ENCODE measurements at regions not wholly inside any gene's neighbourhood (a gene's known extent, or its start where the extent isn't known, plus 50 kb on each side); places are given as distances from the start of the nearest gene placed in this dataset.
"Not testable (repeated sequence)": the region's sequence is repeated elsewhere in the genome, so short reads cannot be mapped to it uniquely, and the experiment has no call there.

DNA sequence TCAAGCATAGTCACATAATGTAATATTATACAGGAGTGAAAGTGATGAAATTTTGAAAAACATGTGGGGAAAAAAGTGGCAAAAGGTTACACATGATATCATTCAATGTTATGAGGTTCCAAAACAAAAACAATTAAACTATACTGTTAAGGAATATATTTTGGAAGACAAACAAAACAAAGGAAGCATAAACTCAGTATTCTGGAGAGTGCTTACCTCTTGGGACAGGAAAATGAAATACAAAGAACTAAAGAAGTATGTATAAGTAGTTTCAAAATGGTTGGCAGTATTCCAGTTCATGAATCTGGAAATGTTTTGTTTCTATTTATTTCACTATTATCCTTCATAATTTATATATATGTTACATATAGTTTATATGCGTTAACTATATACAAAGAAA lies 213.5 kb downstream of the MOXD1 start:
- DNase-seq = no peak
- Histone ChIP-seq H3K27me3 (ENCODE audit: control insufficient read depth, insufficient read depth, low read length) (no peaks in the 10 kb centered on the region), H3K36me3 (replicated peaks; ENCODE audit: control insufficient read depth, insufficient read depth, low read length) (no peaks in the 10 kb centered on the region), H3K4me3 (ENCODE audit: insufficient read depth, low read depth, low read length) (no peak overlapping the region)

DNA sequence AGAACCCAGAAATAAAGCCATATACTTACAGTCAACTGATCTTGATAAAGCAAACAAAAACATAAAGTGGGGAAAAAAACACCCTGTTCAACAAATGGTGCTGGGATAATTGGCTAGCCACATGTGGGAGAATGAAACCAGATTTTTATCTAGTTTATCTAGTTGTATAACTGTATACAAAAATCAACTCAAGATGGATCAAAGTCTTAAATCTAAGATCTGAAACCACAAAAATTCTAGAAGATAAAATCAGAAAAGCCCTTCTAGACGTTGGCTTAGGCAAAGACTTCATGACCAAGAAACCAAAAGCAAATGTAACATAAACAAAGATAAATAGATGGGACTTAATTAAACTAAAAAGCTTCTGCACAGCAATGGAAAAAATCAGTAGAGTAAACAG lies 216.3 kb downstream of the MOXD1 start:
- not testable (repeated sequence) for H3K27me3 ChIP-seq (ENCODE audit: control insufficient read depth, insufficient read depth, low read length); H3K36me3 ChIP-seq (replicated peaks; ENCODE audit: control insufficient read depth, insufficient read depth, low read length); DNase-seq; H3K4me3 ChIP-seq (ENCODE audit: insufficient read depth, low read depth, low read length)

DNA sequence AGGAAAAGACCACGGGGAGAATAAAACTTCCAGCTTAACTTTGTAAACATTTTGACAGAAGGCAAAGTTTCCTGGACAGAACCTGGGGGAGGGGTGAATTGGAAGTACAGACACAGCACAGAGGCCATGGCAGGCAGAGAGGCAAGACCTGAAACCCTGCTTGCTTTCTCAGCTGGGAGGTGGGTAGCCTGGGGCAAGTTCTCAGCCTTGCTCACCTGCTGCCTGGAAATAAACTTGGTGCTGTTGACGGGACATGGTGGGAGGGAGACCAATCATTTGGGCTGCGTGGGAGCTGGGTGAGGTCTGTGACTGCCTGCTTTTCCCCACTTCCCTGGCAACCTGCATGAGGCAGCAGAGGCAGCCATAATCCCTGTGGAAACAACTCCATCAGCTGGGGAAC lies 221.3 kb downstream of the MOXD1 start:
- no peaks in the 10 kb centered on the region for H3K27me3 ChIP-seq (ENCODE audit: control insufficient read depth, insufficient read depth, low read length)
- H3K4me3 ChIP-seq (ENCODE audit: insufficient read depth, low read depth, low read length) = no peak overlapping the region
- no peaks in the 10 kb centered on the region for H3K36me3 ChIP-seq (replicated peaks; ENCODE audit: control insufficient read depth, insufficient read depth, low read length)
- DNase-seq = no peak

DNA sequence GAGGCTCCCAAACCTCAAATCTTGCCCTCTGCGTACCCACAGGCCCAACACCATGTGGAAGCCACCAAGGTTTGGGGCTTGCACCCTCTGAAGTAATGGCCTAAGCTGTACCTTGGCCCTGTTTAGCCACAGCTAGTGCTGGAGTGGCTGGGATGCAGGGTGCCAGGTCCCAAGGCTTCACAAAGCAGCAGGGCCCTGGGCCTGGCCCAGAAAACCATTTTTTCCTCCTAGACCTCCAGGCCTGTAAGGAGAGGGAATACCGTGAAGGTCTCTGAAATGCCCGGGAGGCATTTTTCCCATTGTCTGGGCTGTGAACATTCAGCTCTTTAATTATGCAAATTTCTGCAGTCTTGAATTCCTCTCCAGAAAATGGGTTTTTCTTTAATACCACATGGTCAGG lies 223.7 kb upstream of the CCN2 start:
- Histone ChIP-seq H3K36me3 (replicated peaks; ENCODE audit: control insufficient read depth, insufficient read depth, low read length) (no peaks in the 10 kb centered on the region), H3K27me3 (ENCODE audit: control insufficient read depth, insufficient read depth, low read length) (no peaks in the 10 kb centered on the region), H3K4me3 (ENCODE audit: insufficient read depth, low read depth, low read length) (no peak overlapping the region)
- no peak for DNase-seq

DNA sequence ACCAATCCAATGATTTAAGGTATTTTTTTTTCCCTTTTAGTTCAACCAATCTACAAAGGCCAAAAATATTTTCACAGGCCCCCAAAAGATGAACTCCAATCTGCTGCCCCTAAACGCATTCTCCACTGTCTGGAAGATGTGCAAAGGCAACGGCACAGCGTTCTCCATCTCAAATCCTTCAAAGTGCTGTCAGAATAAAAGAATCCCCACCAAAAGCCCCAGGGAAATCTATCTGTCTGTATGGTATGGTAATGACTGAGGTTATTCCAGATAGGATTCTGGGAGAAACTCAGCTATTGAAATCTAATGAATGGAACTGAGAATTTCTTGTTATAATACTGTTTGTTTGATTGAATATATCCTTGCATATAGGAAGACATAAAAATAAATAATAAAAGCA lies 217.8 kb upstream of the CCN2 start:
- no peaks in the 10 kb centered on the region for H3K27me3 ChIP-seq (ENCODE audit: control insufficient read depth, insufficient read depth, low read length)
- no peaks in the 10 kb centered on the region for H3K36me3 ChIP-seq (replicated peaks; ENCODE audit: control insufficient read depth, insufficient read depth, low read length)
- no peak for DNase-seq
- no peak overlapping the region for H3K4me3 ChIP-seq (ENCODE audit: insufficient read depth, low read depth, low read length)

DNA sequence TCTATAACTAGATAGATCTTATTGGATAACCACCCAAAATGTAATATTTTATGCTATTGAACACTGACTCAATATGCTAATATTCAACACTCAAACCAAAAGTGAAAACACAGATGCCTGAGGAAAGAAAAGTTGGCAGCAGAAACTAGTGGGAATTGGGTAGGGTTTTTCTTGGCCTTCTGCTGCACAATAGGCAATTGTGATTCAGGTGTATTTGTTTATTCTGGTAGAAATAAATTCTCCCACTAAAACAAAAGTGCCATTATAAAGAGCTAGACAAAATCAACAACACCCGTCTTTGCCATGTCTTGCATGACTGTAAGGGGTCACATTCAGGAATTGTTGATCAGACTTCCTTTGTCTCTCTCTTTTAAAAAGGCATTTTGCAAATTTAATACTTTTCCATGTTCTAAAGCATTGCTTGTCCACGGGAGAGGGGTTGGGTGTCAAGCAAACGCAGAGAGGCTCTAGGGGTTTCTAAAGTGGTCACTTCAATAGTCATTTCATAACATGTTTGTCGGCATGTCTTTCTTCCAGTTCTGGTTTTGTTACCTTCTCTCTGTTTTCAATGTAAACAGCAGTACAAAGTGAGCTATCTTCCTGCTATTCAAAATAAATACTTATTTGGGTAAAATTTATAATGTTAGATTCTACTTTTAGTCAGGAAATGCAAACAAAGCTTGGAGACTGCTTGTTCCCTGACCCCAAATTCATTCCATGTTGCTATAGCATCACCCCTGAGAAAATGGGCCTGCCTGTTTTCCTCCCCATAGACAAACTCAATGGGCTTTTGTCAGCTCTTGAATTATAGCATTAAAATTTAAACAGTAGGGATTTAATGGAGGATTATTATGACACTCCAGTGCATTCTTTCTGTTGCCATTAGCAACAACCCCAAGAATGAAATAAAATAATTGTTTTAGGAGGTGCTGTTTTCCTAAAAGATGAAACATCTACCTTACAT lies 217.0 kb upstream of the CCN2 start:
- H3K27me3 ChIP-seq (ENCODE audit: control insufficient read depth, insufficient read depth, low read length) = no peaks in the 10 kb centered on the region
- no peak overlapping the region for H3K4me3 ChIP-seq (ENCODE audit: insufficient read depth, low read depth, low read length)
- no peak for DNase-seq
- no peaks in the 10 kb centered on the region for H3K36me3 ChIP-seq (replicated peaks; ENCODE audit: control insufficient read depth, insufficient read depth, low read length)

DNA sequence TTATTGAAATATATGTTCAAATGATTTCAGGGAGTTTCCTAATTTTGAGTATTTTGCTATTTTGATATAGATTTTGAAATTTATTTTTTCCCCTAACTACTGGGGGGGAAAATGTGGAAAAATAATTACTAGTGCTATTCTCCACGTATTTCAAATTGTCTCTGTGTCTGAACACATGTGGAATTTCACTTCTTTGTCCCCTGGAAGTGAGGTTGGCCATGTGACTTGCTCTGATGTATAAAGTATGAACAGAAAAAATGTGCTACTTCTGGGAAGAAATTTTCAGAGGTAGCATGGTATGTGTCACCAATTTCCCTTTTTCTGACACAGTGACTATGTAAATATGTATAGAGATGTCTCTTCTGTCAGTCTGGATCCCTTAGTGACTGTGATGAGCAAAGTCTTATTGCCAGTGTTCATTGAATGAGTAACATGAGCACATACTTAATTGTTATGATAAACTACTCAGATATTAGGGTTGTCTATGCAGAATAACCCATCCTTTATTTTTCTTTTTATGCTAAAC lies 215.4 kb upstream of the CCN2 start:
- no peak for DNase-seq
- H3K36me3 ChIP-seq (replicated peaks; ENCODE audit: control insufficient read depth, insufficient read depth, low read length) = no peaks in the 10 kb centered on the region
- H3K4me3 ChIP-seq (ENCODE audit: insufficient read depth, low read depth, low read length) = no peak overlapping the region
- no peaks in the 10 kb centered on the region for H3K27me3 ChIP-seq (ENCODE audit: control insufficient read depth, insufficient read depth, low read length)

DNA sequence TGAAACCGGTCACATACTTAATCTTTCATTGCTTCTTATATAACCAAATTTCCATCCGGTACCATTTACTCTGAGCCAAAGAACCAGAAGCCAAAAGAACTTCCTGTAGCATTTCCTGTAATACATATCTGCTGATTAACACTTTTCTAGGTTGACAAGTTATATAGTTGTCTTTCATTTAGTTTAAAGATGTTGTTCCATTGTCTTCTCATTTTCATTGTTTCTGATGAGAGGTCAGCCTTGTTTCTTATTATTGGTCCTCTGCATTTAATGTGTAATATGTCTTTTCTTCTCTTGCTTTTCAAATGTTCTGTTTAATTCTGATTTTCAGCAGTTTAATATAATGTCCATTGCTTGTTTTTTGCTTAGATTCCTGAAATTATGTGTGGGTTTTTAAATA lies 214.5 kb upstream of the CCN2 start:
- no peaks in the 10 kb centered on the region for H3K27me3 ChIP-seq (ENCODE audit: control insufficient read depth, insufficient read depth, low read length)
- H3K4me3 ChIP-seq (ENCODE audit: insufficient read depth, low read depth, low read length) = no peak overlapping the region
- H3K36me3 ChIP-seq (replicated peaks; ENCODE audit: control insufficient read depth, insufficient read depth, low read length) = no peaks in the 10 kb centered on the region
- no peak for DNase-seq

DNA sequence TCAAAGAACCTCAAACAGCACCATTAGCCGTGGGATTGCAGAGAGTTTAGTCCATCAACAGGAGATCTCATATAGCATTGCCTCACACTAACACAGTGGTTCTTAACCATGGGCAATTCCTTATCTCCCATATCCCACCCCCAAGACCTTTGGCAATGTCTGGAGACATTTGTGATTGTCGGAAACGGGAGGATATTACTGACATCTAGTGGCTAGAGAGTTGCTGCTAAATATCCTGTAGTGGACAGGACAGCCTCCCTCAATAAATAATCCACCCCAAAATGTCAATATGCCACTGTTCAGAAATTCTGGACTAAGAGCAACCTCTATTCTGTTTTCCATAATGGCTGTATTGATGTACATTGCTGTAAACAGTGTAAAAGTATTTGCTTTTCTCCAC lies 210.1 kb upstream of the CCN2 start:
- Histone ChIP-seq H3K36me3 (replicated peaks; ENCODE audit: control insufficient read depth, insufficient read depth, low read length) (no peaks in the 10 kb centered on the region), H3K27me3 (ENCODE audit: control insufficient read depth, insufficient read depth, low read length) (no peaks in the 10 kb centered on the region), H3K4me3 (ENCODE audit: insufficient read depth, low read depth, low read length) (no peak overlapping the region)
- peak; percentile 18 for DNase-seq

DNA sequence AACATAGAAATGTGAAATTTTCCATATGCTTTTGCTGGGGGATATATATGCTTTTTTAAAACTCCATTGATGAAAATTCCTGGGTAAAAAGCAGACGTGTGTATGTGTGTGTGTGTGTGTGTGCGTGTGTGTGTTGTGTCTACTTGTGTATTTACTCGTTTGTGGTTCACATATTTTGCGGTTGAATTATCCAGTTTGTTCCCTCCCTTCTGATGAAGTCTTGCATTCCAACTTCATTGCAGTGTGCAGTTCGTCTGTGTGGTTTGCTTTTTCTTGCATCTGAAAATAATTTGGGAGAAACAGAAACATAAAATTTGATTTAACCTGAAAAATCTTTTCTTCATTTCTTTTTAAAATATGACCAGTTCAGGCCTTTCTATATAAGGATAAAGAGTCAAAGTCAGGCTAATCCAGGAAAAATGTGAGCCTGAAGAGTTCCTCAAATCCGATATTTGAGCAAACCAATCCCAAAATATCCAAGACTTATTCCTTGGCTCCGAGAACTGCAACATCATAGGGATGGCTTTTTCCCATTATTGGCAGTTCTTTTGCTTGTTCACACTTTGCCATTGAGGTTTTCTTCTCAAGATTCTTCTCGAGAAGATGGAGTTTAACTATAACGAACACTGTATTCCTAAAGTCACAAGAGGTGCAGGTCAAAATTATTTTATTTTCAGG lies 202.2 kb upstream of the CCN2 start:
- no peaks in the 10 kb centered on the region for H3K27me3 ChIP-seq (ENCODE audit: control insufficient read depth, insufficient read depth, low read length)
- DNase-seq = no peak
- H3K4me3 ChIP-seq (ENCODE audit: insufficient read depth, low read depth, low read length) = no peak overlapping the region
- no peaks in the 10 kb centered on the region for H3K36me3 ChIP-seq (replicated peaks; ENCODE audit: control insufficient read depth, insufficient read depth, low read length)

DNA sequence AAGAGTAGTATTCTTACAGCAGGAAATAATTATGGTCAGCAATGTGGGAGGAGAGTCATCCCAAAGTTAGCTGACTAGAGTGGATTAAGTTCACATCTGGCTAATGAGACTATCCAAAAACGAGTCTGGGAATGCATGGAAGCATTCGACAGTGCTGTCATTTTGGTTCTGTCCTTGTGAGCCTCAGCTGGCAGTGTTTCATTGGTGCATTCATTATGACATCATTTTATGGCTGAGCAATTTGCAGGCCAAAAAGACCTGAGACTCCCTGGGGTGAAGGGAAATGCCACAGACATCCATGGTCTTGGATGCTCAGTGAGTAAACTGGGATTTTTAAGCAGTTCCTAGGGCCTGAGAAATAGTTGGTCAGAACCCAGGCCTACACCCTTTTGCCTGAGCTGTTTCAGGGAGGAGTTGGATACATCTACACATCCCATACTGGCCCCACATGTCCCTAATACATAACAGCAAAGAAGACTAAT lies 196.4 kb upstream of the CCN2 start:
- DNase-seq = no peak
- Histone ChIP-seq H3K4me3 (ENCODE audit: insufficient read depth, low read depth, low read length) (no peak overlapping the region), H3K36me3 (replicated peaks; ENCODE audit: control insufficient read depth, insufficient read depth, low read length) (no peaks in the 10 kb centered on the region), H3K27me3 (ENCODE audit: control insufficient read depth, insufficient read depth, low read length) (no peaks in the 10 kb centered on the region)

DNA sequence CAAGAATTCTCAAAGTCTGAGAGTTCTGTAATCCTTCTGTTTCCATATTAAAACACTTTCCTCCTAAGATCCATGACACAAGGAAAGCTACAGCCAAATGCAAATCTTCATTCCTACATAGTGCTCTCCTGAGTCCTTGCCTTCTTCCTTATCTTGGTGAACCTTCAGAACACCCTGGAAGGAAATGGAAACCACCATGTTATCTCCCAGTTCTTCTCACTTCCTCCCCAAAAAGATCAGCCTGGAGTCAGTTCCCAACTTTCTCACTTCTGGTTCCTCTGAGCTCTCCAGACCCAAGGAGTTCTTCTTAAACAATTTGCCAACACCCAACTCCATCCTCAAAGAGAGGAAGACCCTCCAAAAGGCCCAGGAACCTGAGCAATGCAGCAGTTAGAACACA lies 193.3 kb upstream of the CCN2 start:
- Histone ChIP-seq H3K27me3 (ENCODE audit: control insufficient read depth, insufficient read depth, low read length) (no peaks in the 10 kb centered on the region), H3K36me3 (replicated peaks; ENCODE audit: control insufficient read depth, insufficient read depth, low read length) (no peaks in the 10 kb centered on the region), H3K4me3 (ENCODE audit: insufficient read depth, low read depth, low read length) (no peak overlapping the region)
- no peak for DNase-seq

DNA sequence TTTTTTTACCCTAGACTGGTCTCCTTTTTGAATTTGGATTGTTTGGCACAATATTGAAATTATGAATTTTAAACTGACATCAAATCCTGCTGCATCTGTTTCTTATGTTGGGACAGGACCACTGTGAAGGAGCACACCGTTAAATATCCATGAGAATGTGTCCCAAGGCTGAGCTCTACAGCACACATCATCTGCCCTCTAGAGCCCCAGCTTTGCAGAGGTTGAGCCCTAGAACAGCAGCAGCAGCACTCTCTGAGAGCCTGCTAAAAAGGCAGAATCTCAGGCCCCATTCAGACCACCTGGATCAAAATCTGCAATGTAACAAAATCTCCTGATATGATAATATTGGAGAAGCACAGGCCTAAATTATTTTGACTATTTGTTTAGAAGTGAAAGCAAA lies 192.1 kb upstream of the CCN2 start:
- Histone ChIP-seq H3K27me3 (ENCODE audit: control insufficient read depth, insufficient read depth, low read length) (no peaks in the 10 kb centered on the region), H3K36me3 (replicated peaks; ENCODE audit: control insufficient read depth, insufficient read depth, low read length) (no peaks in the 10 kb centered on the region), H3K4me3 (ENCODE audit: insufficient read depth, low read depth, low read length) (no peak overlapping the region)
- no peak for DNase-seq

DNA sequence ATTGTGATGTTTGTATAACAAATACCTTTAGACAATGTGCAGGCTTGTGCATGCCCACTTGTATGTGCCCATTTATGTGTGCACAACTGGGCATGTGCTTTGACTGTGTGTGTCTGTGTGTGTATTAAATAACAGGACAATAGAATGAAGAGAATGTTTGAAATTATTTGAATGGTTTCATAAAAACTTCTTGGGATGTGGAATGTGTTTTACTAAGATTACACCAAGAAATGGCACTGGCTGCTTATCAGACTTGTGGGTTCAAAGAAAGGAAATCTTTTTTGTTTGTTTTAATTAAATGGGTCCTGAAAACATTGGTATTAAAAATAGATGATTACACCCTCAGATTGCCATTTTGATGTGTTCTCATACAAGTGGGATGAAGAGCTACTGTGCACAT lies 191.6 kb upstream of the CCN2 start:
- Histone ChIP-seq H3K27me3 (ENCODE audit: control insufficient read depth, insufficient read depth, low read length) (no peaks in the 10 kb centered on the region), H3K4me3 (ENCODE audit: insufficient read depth, low read depth, low read length) (no peak overlapping the region), H3K36me3 (replicated peaks; ENCODE audit: control insufficient read depth, insufficient read depth, low read length) (no peaks in the 10 kb centered on the region)
- no peak for DNase-seq

DNA sequence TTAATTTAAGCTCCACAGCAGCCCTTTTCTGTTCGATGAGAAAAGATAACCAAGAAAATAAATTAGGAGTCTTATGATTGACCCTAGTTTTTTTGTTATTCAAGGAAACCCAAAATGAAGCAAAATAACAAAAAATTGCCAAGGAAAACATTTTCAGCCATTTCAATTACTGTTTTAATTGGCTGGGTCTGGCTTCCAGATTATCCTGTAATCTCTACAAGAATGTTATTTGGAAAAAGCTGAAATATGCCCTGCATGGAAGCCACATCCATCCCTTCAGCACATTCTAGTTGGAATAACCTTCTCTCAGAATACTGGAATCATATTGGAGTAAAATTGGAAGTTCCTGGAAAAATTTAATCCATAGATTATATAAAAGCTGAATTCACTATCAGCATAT lies 191.1 kb upstream of the CCN2 start:
- Histone ChIP-seq H3K27me3 (ENCODE audit: control insufficient read depth, insufficient read depth, low read length) (no peaks in the 10 kb centered on the region), H3K4me3 (ENCODE audit: insufficient read depth, low read depth, low read length) (no peak overlapping the region), H3K36me3 (replicated peaks; ENCODE audit: control insufficient read depth, insufficient read depth, low read length) (no peaks in the 10 kb centered on the region)
- DNase-seq = no peak
